ENCODE measurements at regions not wholly inside any gene's neighbourhood (a gene's known extent, or its start where the extent isn't known, plus 50 kb on each side); places are given as distances from the start of the nearest gene placed in this dataset.

DNA sequence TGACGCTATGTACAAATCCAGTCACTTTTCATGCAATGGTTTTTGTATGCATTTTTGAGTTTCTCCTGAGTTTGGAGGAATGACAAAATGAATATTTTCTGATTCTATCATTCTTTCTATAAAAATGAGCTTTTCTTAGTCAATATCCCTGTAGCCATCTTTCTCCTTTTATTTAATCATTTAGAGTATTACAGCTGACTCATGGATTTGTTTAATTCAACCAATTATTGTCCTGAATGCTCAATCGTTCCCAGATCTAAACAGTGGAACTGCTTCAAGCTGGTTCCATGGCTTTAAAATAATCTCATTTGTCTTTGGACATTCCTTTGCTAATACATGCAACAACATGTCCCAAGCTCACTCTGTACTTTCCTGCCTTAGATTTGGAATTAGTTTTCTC is 368.8 kb downstream of the ADCYAP1 start:
- no peak overlapping the region for H3K27ac ChIP-seq
- no peaks in the 10 kb centered on the region for H3K27me3 ChIP-seq
- H3K4me3 ChIP-seq = no peak overlapping the region
- DNase-seq = no peak
- intact Hi-C loops (cut with DNase I) = no loop called here
- no peak for TF ChIP-seq CTCF (IDR thresholded peaks at IDR 0.05)
- TF ChIP-seq POLR2A (IDR thresholded peaks at IDR 0.05) = no peak
- no peaks in the 10 kb centered on the region for H3K4me1 ChIP-seq
- H3K9me3 ChIP-seq = no peaks in the 10 kb centered on the region
- 50 to 61% methylated on average over 2 of the region's 2 CpGs for WGBS, 2 donors
- no peaks in the 10 kb centered on the region for H3K36me3 ChIP-seq

GRCh38 chr18:1292167-1292566 is 387.5 kb downstream of the ADCYAP1 start:
- H3K27me3 ChIP-seq = no peaks in the 10 kb centered on the region
- DNase-seq = no peak
- no peak overlapping the region for H3K4me3 ChIP-seq
- H3K4me1 ChIP-seq = no peaks in the 10 kb centered on the region
- no peak for TF ChIP-seq CTCF (IDR thresholded peaks at IDR 0.05)
- TF ChIP-seq POLR2A (IDR thresholded peaks at IDR 0.05) = no peak
- H3K9me3 ChIP-seq = no peaks in the 10 kb centered on the region
- no peak overlapping the region for H3K27ac ChIP-seq
- H3K36me3 ChIP-seq = no peaks in the 10 kb centered on the region
- intact Hi-C loops (cut with DNase I) = no loop called here

DNA sequence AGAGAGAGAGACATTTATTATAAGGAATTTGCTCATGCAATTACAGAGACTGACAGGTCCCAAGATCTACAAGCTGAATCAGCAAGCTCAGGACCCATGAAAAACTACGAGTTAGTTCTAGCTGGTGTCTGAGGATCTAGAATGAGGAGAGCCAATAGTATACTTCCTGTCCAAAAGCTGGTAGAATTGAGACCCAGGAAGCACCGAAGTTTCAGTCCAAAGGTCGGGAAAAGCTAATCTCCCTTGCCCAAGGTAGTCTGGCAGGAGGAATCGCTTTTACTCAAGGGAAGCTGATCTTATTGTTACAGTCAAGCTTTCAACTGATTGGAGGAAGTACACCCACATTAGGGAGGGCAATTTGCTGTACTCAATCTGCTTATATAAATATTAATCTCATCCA is 389.6 kb downstream of the ADCYAP1 start:
- 54 to 69% methylated on average over 4 of the region's 4 CpGs for WGBS, 2 donors
- intact Hi-C loops (cut with DNase I) = no loop called here
- Histone ChIP-seq H3K4me1 (no peaks in the 10 kb centered on the region), H3K4me3 (no peak overlapping the region), H3K9me3 (no peaks in the 10 kb centered on the region), H3K27me3 (no peaks in the 10 kb centered on the region), H3K36me3 (no peaks in the 10 kb centered on the region), H3K27ac (no peak overlapping the region)
- no peak for TF ChIP-seq CTCF (IDR thresholded peaks at IDR 0.05)
- TF ChIP-seq POLR2A (IDR thresholded peaks at IDR 0.05) = no peak
- DNase-seq = no peak

GRCh38 chr18:1296237-1296636 is 391.6 kb downstream of the ADCYAP1 start:
- 64 to 68% methylated on average over 6 of the region's 6 CpGs for WGBS, 2 donors
- TF ChIP-seq CTCF (IDR thresholded peaks at IDR 0.05) (no peak), POLR2A (IDR thresholded peaks at IDR 0.05) (no peak)
- DNase-seq = no peak

DNA sequence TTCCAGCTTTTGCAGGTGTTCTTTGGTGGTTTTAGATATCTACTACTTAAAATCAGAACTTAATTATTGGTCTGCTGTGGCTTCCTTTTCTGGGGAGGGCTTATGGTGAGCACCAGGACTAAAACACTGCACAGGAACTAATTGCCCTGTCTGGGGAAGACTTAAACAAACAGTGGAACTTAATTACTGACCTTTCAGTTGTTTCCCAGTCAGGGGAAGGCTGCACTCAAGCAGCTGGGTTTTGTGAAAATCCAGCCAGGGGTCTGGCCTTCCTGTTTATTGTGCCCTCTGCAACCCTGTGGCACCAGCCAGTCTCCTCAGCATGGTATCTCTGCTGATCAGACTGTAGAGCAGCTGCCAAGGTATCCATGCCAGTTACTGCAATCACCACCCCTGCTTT is 398.2 kb downstream of the ADCYAP1 start:
- no peaks in the 10 kb centered on the region for H3K27me3 ChIP-seq
- H3K36me3 ChIP-seq = no peaks in the 10 kb centered on the region
- H3K4me3 ChIP-seq = no peak overlapping the region
- intact Hi-C loops (cut with DNase I) = no loop called here
- no peaks in the 10 kb centered on the region for H3K4me1 ChIP-seq
- no peak overlapping the region for H3K27ac ChIP-seq
- DNase-seq = no peak
- H3K9me3 ChIP-seq = no peaks in the 10 kb centered on the region
- no peak for TF ChIP-seq POLR2A (IDR thresholded peaks at IDR 0.05)

More at GRCh38 chr18:1296237-1296636, 391.6 kb downstream of the ADCYAP1 start:
- Histone ChIP-seq H3K27me3 (no peaks in the 10 kb centered on the region), H3K9me3 (no peaks in the 10 kb centered on the region), H3K27ac (no peak overlapping the region), H3K36me3 (no peaks in the 10 kb centered on the region), H3K4me3 (no peak overlapping the region), H3K4me1 (no peaks in the 10 kb centered on the region)
- intact Hi-C loops (cut with DNase I) = no loop called here

DNA sequence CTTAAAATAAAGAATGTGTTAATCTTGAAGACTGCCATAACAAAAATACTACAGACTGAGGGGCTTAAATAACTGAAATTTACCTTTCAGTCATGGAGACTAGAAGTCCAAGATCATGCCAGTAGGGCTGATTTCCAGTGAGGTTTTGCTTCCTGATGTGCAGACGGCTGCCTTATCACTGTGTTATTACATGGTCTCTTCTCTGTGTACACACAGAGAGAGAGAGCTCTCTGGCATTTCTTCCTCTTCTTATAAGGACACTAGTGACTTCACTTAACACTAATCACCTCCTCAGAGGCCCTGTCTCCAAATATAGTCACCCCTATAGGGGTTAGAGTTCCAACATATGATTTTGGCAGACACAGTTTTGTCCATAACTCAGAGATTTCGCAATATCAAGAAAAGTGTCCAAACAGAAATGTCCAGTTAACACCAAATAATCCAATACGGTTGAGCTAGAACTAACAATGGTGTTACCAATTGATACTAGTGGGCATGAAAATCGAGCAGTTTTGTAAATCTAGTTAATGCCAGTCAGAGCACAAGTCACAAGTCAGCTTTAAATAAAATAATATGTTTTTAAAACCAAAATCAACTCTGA is 399.8 kb downstream of the ADCYAP1 start:
- H3K4me3 ChIP-seq = no peak overlapping the region
- H3K27me3 ChIP-seq = no peaks in the 10 kb centered on the region
- no peak for DNase-seq
- H3K9me3 ChIP-seq = no peaks in the 10 kb centered on the region
- H3K36me3 ChIP-seq = no peaks in the 10 kb centered on the region
- no peaks in the 10 kb centered on the region for H3K4me1 ChIP-seq
- intact Hi-C loops (cut with DNase I) = no loop called here
- 47 to 58% methylated on average over 4 of the region's 4 CpGs for WGBS, 2 donors
- no peak overlapping the region for H3K27ac ChIP-seq
- TF ChIP-seq CTCF (IDR thresholded peaks at IDR 0.05) = no peak
- no peak for TF ChIP-seq POLR2A (IDR thresholded peaks at IDR 0.05)

Data from esophagus squamous epithelium (tissue), 5 donors.